Spleen (tissue), 11 donors: ENCODE measurements at regions not wholly inside any gene's neighbourhood (a gene's known extent, or its start where the extent isn't known, plus 50 kb on each side); places are given as distances from the start of the nearest gene placed in this dataset.

ENCODE experiments used
- DNase-seq: peaks from one replicate; pipeline ENCODE4 v3.0.0-alpha.2; 2020
- H3K27ac ChIP-seq, 8 donors: fragments of 200-600 bp; sonication (generic) in 7 of 8; 1 replicate in 4 of 8; 2 replicates in 4 of 8; pipeline versions ENCODE4 v1.5.0 to v1.8.0; 2016 to 2021; ENCODE audit warnings: inconsistent platforms in 4 of 8, mild to moderate bottlenecking in 4 of 8, moderate library complexity in 1 of 8
- H3K27me3 ChIP-seq, 7 donors: fragments of 200-600 bp; sonication (generic) in 6 of 7; replicated peaks in 1 of 7; 1 replicate in 4 of 7; 2 replicates in 3 of 7; pipeline versions ENCODE4 v1.5.0 to v1.8.0; 2016 to 2021; ENCODE audit warnings: inconsistent platforms in 3 of 7, mild to moderate bottlenecking in 1 of 7
- H3K36me3 ChIP-seq, 6 donors: fragments of 200-600 bp; sonication (generic) in 5 of 6; 1 replicate in 4 of 6; 2 replicates in 2 of 6; pipeline versions ENCODE4 v1.5.0 to v1.8.0; 2016 to 2021; ENCODE audit warnings: inconsistent platforms in 2 of 6
- H3K4me1 ChIP-seq, 6 donors: fragments of 200-600 bp; sonication (generic) in 5 of 6; 1 replicate in 3 of 6; 2 replicates in 3 of 6; pipeline versions ENCODE4 v1.5.0 to v1.8.0; 2016 to 2021; ENCODE audit warnings: inconsistent platforms in 3 of 6
- H3K4me3 ChIP-seq, 8 donors: fragments of 200-600 bp; sonication (generic) in 7 of 8; 1 replicate in 4 of 8; 2 replicates in 4 of 8; pipeline versions ENCODE4 v1.5.0 to v1.8.0; 2016 to 2021; ENCODE audit warnings: inconsistent platforms in 4 of 8, mild to moderate bottlenecking in 4 of 8, moderate library complexity in 2 of 8
- H3K9me3 ChIP-seq, 8 donors: fragments of 200-600 bp; sonication (generic) in 7 of 8; 1 replicate in 4 of 8; 2 replicates in 4 of 8; pipeline versions ENCODE4 v1.5.0 to v1.8.0; 2016 to 2021; ENCODE audit warnings: inconsistent platforms in 4 of 8
- POLR2A ChIP-seq, 3 donors: fragments of 450-650 bp; IDR thresholded peaks; one replicate each; pipeline ENCODE4 v1.5.1; 2017; ENCODE audit warnings: antibody characterized with exemption in 3 of 3, mild to moderate bottlenecking in 1 of 3
- POLR2AphosphoS5 ChIP-seq, 3 donors: sonication (generic); formaldehyde crosslinking; IDR thresholded peaks; one replicate each; pipeline ENCODE4 v1.5.1; 2017; ENCODE audit warnings: antibody characterized with exemption in 3 of 3
- WGBS, 5 donors: extraction: QIAGEN DNeasy Blood & Tissue Kit in 3 of 5; methylation state at CpG; one replicate each; pipeline versions ENCODE4 v1.1.5 to v1.1.7; 2013 to 2018; 5-methylcytosine and 5-hydroxymethylcytosine counted together
- intact Hi-C: fragments of 100-400 bp; cut with DNase I; formaldehyde crosslinking; loops from one replicate; pipeline ENCODE4 v1.15.0; 2023; ENCODE audit warnings: low total_unique reads
- TF ChIP-seq, protein P1 (sequence below), 11 experiments: fragments of 200-600 bp in 7 of 11; fragments of 450-650 bp in 4 of 11; sonication (generic) in 4 of 11; IDR thresholded peaks in 8 of 11; conservative IDR thresholded peaks in 3 of 11; 1 replicate in 7 of 11; 2 replicates in 4 of 11; pipeline versions ENCODE4 v1.4.0 to v1.8.0; 2016 to 2021; ENCODE audit warnings: antibody characterized with exemption in 11 of 11, inconsistent platforms in 4 of 11, mild to moderate bottlenecking in 1 of 11
- donor health status: healthy with polysubstance abuse.
- donor health status: DM: no; HTN: no; CAD: no; lungs with moderate emphysema.
- donor health status: DM: no; HTN: no; CAD: no.
- donor health status: Bipolar disorder and iron deficiency.
- donor health status: healthy.
- donor health status: DM: no; HTN: no; CAD: no.
- donor health status: DM: yes; HTN: yes; CAD: no.

DNA sequence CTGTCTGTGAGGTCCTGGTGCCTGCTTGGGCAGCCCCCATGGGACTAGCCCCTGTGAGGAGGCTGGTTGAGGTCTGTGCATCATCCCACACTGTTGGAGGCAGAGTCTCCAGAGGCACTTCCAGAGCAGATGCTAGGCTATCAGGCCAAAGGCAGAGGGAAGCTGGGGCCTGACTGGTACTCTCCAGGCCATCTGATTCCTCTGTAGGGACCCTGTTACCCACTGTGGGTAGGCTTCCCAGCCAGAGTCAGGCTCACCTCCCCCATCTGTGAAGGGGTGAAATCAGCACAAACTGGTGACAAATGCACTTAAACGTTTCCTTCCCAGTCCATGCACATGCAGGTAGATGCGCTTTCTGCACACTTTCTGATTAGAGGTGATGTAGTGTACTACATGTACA, 212.6 kb upstream of the TOPAZ1 start:
- WGBS, 5 donors: 83 to 91% (median 88%) methylated on average over 2 of the region's 2 CpGs
- Histone ChIP-seq H3K27me3 (peaks cover 0 to 35% (median 3%) of the 10 kb centered on the region in 7 donors), H3K4me3 (no peak overlapping the region), H3K4me1 (no peaks in the 10 kb centered on the region), H3K27ac (no peak overlapping the region), H3K9me3 (no peaks in the 10 kb centered on the region), H3K36me3 (no peaks in the 10 kb centered on the region)
- TF ChIP-seq POLR2A (IDR thresholded peaks at IDR 0.05) (no peak), POLR2AphosphoS5 (IDR thresholded peaks at IDR 0.05) (no peak)
- TF ChIP-seq, protein P1, sequence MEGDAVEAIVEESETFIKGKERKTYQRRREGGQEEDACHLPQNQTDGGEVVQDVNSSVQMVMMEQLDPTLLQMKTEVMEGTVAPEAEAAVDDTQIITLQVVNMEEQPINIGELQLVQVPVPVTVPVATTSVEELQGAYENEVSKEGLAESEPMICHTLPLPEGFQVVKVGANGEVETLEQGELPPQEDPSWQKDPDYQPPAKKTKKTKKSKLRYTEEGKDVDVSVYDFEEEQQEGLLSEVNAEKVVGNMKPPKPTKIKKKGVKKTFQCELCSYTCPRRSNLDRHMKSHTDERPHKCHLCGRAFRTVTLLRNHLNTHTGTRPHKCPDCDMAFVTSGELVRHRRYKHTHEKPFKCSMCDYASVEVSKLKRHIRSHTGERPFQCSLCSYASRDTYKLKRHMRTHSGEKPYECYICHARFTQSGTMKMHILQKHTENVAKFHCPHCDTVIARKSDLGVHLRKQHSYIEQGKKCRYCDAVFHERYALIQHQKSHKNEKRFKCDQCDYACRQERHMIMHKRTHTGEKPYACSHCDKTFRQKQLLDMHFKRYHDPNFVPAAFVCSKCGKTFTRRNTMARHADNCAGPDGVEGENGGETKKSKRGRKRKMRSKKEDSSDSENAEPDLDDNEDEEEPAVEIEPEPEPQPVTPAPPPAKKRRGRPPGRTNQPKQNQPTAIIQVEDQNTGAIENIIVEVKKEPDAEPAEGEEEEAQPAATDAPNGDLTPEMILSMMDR (IDR thresholded peaks at IDR 0.05 in 8 of 11, conservative IDR thresholded peaks at IDR 0.05 in 3 of 11): no peak
- no peak for DNase-seq
- intact Hi-C loops: no loop called here

DNA sequence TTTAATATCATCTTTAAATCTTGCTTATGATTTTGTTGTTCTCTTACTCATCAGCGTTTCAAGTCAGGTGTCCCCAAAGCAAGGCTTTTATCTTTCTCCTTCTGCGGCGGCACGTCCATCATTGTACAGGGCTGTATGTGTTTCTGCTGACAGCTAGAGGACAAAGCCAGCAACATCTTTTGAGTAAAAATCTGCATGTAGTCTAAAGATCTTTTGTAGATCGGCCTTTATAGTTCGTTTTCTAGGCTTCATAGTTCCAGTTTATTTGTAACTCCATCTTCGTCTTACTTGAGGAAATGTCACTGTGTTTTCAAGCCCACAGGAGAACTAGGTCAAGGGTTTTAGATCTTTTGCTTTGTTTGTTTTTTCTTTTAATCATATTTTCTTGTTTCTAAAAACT, 211.4 kb upstream of the TOPAZ1 start:
- 83 to 95% (median 88%) methylated on average over 7 of the region's 7 CpGs for whole genome bisulfite sequencing, 5 donors
- no peak for TF ChIP-seq POLR2AphosphoS5 (IDR thresholded peaks at IDR 0.05)
- no peak for TF ChIP-seq POLR2A (IDR thresholded peaks at IDR 0.05)
- TF ChIP-seq, protein P1 (IDR thresholded peaks at IDR 0.05 in 8 of 11, conservative IDR thresholded peaks at IDR 0.05 in 3 of 11): no peak
- intact Hi-C loops: no loop called here
- Histone ChIP-seq H3K4me1 (no peaks in the 10 kb centered on the region), H3K4me3 (no peak overlapping the region), H3K27ac (no peak overlapping the region), H3K27me3 (peaks cover 0 to 29% (median 0%) of the 10 kb centered on the region in 7 donors), H3K36me3 (no peaks in the 10 kb centered on the region), H3K9me3 (no peaks in the 10 kb centered on the region)
- no peak for DNase-seq

GRCh38 chr3:44030687-44031305, 210.9 kb upstream of the TOPAZ1 start:
- DNase-seq: no peak
- Histone ChIP-seq H3K36me3 (no peaks in the 10 kb centered on the region), H3K4me3 (no peak overlapping the region), H3K27ac (no peak overlapping the region), H3K27me3 (peaks cover 0 to 29% (median 0%) of the 10 kb centered on the region in 7 donors), H3K4me1 (no peaks in the 10 kb centered on the region), H3K9me3 (no peaks in the 10 kb centered on the region)
- 62 to 79% (median 76%) methylated on average over 1 of the region's 1 CpG for WGBS, 5 donors
- intact Hi-C loops: no loop called here
- TF ChIP-seq POLR2A (IDR thresholded peaks at IDR 0.05) (no peak), POLR2AphosphoS5 (IDR thresholded peaks at IDR 0.05) (no peak)
- TF ChIP-seq, protein P1 (IDR thresholded peaks at IDR 0.05 in 8 of 11, conservative IDR thresholded peaks at IDR 0.05 in 3 of 11): no peak

- Histone ChIP-seq H3K36me3 (no peaks in the 10 kb centered on the region), H3K9me3 (no peaks in the 10 kb centered on the region), H3K27me3 (peaks cover 0 to 23% (median 0%) of the 10 kb centered on the region in 7 donors), H3K4me3 (no peak overlapping the region), H3K27ac (no peak overlapping the region), H3K4me1 (no peaks in the 10 kb centered on the region)
- TF ChIP-seq, protein P1 (IDR thresholded peaks at IDR 0.05 in 8 of 11, conservative IDR thresholded peaks at IDR 0.05 in 3 of 11): no peak
- no peak for TF ChIP-seq POLR2AphosphoS5 (IDR thresholded peaks at IDR 0.05)
- no peak for TF ChIP-seq POLR2A (IDR thresholded peaks at IDR 0.05)
- intact Hi-C loops: no loop called here
- WGBS, 5 donors: 69 to 84% (median 77%) methylated on average over 15 to 16 of the region's 16 CpGs
- no peak for DNase-seq
Measured at GRCh38 chr3:44031387-44032380, 210.0 kb upstream of the TOPAZ1 start.
